Astrocyte of the spinal cord (primary cell): ENCODE measurements at regions not wholly inside any gene's neighbourhood (a gene's known extent, or its start where the extent isn't known, plus 50 kb on each side); places are given as distances from the start of the nearest gene placed in this dataset.

Experiments
- DNase-seq: peaks from one replicate; pipeline ENCODE4 v3.0.0; 2011; ENCODE audit warnings: low read depth, low spot score
- H3K4me3 ChIP-seq: 2 replicates; pipeline ENCODE4 v1.5.1; 2011; ENCODE audit warnings: low read depth, mild to moderate bottlenecking, low read length, moderate library complexity
- in situ Hi-C: cut with HindIII; loops from 2 replicates; pipeline ENCODE4 v1.10.0; 2017; ENCODE audit warnings: low sequenced_read_pairs
- TF ChIP-seq, protein P1 (sequence below): IDR thresholded peaks from 2 replicates; pipeline ENCODE4 v1.5.1; 2012; ENCODE audit warnings: low read depth, mild to moderate bottlenecking, low read length, inconsistent platforms

DNA sequence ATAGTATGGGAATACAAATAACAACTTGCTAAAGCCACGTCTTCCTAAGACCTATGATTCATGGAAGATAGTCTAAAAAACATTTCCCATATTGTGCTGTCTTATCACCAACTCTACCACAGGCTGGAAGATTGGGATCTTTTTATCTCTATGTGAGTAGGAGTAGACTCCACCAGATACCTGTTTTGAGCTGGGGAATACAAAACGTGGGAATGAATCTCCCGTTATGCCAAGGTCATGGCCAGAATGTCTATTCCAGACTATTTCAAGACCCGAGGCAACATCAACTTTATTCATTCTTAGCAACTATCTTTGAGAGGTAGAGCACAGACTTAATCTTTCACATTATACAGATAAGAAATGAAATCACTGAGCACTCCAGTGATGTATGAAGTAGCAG is 2350.9 kb upstream of the WWC1 start:
- TF ChIP-seq, protein P1, sequence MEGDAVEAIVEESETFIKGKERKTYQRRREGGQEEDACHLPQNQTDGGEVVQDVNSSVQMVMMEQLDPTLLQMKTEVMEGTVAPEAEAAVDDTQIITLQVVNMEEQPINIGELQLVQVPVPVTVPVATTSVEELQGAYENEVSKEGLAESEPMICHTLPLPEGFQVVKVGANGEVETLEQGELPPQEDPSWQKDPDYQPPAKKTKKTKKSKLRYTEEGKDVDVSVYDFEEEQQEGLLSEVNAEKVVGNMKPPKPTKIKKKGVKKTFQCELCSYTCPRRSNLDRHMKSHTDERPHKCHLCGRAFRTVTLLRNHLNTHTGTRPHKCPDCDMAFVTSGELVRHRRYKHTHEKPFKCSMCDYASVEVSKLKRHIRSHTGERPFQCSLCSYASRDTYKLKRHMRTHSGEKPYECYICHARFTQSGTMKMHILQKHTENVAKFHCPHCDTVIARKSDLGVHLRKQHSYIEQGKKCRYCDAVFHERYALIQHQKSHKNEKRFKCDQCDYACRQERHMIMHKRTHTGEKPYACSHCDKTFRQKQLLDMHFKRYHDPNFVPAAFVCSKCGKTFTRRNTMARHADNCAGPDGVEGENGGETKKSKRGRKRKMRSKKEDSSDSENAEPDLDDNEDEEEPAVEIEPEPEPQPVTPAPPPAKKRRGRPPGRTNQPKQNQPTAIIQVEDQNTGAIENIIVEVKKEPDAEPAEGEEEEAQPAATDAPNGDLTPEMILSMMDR = no peak
- no peak overlapping the region for H3K4me3 ChIP-seq
- in situ Hi-C loops = no loop called here
- no peak for DNase-seq

DNA sequence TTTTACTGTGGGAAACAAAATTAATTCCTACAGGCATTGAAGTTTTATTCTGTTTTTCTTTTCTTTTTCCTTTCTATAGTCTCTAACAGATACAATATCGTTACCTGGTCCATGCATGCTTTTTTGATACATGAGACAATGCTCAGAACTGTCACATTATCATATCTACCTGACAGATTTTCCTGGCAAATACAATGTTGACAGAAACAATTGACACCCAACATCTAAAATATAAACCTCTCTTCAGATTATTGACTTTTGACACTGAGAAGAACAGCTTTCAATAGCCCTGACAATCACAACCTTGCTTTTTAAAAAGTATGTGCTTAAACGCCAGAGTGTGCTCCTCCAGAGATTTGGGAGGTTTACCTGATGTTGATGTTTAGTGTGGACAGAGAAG is 2334.6 kb upstream of the WWC1 start:
- no peak for DNase-seq
- H3K4me3 ChIP-seq = no peak overlapping the region
- in situ Hi-C loops = no loop called here
- TF ChIP-seq, protein P1 = no peak

DNA sequence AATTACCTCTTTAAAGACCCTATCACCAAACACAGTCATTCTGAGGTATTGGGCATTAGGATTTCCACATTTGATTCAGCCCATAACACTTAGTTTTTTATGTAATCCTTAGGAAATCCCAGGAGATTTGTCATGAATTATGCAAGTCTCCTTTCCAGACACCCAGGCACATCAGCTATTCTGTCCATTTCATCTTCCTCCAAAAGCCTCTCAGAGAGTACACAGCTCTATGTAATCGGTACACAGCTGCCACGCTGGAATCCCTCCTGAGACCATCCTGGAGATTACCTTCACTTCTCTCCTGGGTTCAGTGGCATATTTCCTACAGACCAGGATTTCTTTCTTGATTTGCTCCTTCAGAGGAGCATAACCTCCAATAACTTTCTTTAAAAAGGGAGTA is 2309.8 kb upstream of the WWC1 start:
- TF ChIP-seq, protein P1 = no peak
- no peak overlapping the region for H3K4me3 ChIP-seq
- DNase-seq = no peak
- in situ Hi-C loops = no loop called here

DNA sequence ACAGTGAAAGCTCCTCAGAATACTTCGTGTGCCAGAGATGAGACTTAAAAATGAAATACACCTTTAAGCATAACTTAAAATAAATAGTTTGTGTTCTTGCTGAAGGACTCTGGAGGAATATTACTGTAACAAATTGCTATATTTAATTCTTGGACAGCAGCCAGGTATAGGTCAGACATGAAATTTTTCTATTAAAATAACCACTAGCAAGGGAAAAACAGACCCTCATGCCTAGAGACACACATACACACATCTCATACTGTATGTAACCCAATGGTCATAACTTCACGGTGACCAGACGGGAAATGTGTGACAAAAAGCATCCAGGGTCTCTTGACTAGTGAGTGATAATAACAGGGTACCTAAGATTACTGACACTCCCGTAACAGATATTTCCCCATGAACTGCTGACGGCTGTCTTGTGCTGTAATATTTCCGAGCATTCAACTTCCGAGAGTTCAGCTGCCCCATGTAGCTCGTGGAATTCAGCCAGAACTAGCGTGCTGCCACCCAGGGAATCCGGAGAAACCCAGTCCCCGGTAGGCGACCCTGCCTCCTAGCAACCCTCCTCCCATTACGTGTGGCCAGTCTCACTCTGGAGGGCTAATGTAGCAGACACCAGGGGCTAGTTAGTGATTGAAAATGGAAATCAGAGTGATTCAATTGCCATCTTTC is 2295.1 kb upstream of the WWC1 start:
- H3K4me3 ChIP-seq = no peak overlapping the region
- DNase-seq = no peak
- TF ChIP-seq, protein P1 = no peak
- in situ Hi-C loops = no loop called here

DNA sequence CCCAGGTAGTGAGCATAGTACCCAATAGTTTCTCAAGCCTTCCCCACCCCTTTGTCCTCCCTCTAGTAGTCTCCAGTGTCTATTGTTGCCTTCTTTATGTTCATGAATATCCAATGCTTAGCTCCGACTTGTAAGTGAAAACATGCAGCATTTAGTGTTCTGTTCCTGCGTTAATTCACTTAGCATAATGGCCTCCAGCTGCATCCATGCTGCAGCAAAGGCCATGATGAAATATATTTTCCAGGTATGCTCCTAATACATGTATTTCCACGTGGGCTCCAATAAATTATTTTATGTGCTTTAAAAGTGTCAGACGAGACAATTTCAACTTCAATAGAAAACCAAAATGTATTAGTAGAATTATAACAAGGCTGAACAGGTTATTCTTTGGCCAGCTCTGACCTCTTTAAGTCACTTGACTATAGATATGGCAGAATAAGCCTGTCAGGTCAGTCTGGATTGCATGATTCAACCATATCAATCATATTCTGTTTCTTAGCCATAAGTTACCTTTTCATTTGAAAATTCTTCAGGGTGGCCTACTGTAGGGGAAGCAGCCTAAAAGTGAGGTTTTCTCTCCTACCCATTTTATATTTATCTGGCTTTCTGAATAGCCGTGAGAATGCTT is 2291.6 kb upstream of the WWC1 start:
- in situ Hi-C loops = no loop called here
- no peak overlapping the region for H3K4me3 ChIP-seq
- no peak for DNase-seq
- TF ChIP-seq, protein P1 = no peak

DNA sequence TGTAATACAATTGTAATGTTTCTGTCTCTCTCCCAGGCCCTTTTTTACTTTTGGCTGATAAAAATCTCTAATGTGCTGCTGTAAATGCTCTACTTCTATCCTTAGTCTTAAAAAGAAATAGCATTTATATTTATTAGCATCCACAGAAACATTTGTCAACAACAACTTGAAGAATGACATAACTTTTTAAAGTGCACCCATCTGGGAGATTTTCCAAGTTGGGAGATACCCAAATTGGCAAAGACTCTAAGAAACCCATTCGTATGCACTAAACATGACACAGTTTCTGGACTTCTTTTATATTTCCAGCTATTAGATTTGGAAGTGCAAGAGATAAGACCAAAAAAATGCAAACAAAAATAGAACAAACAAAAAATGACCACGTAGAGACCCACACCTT is 2287.4 kb upstream of the WWC1 start:
- H3K4me3 ChIP-seq = no peak overlapping the region
- TF ChIP-seq, protein P1 = no peak

More for the DNA sequence above, 2287.4 kb upstream of the WWC1 start:
- in situ Hi-C loops = no loop called here
- DNase-seq = no peak
